Mesenteric fat pad (tissue), 1 donor: ENCODE measurements at regions not wholly inside any gene's neighbourhood (a gene's known extent, or its start where the extent isn't known, plus 50 kb on each side); places are given as distances from the start of the nearest gene placed in this dataset.

Experiments
- DNase-seq: peaks from one replicate; pipeline ENCODE4 v3.0.0-alpha.2; 2020; ENCODE audit warnings: low spot score
- donor health status: DM: yes; HTN: yes; CAD: no.

GRCh38 chr20:22791396-22791795, 207.0 kb upstream of the FOXA2 start:
- no peak for DNase-seq

- no peak for DNase-seq
Observed at GRCh38 chr20:22791877-22792525, 207.6 kb upstream of the FOXA2 start.

GRCh38 chr20:22794200-22794599, 209.8 kb upstream of the FOXA2 start:
- no peak for DNase-seq

GRCh38 chr20:22795433-22795832, 211.1 kb upstream of the FOXA2 start:
- no peak for DNase-seq

- DNase-seq = no peak
Observed at GRCh38 chr20:22795871-22796270, 211.5 kb upstream of the FOXA2 start.

- DNase-seq = no peak
Observed at GRCh38 chr20:22796469-22797077, 212.2 kb upstream of the FOXA2 start.

GRCh38 chr20:22797103-22797502, 212.7 kb upstream of the FOXA2 start:
- no peak for DNase-seq

- DNase-seq = no peak
Observed at GRCh38 chr20:22799687-22800086, 215.3 kb upstream of the FOXA2 start.

GRCh38 chr20:22800129-22800528, 215.8 kb upstream of the FOXA2 start:
- no peak for DNase-seq

GRCh38 chr20:22801528-22801927, 217.2 kb upstream of the FOXA2 start:
- no peak for DNase-seq

- DNase-seq = no peak
Observed at GRCh38 chr20:22802296-22802695, 217.9 kb upstream of the FOXA2 start.

GRCh38 chr20:22805219-22805618, 220.8 kb upstream of the FOXA2 start:
- DNase-seq = no peak

GRCh38 chr20:22805996-22806395, 221.6 kb upstream of the FOXA2 start:
- no peak for DNase-seq

GRCh38 chr20:22807045-22807444, 222.7 kb upstream of the FOXA2 start:
- DNase-seq = no peak

GRCh38 chr20:22807646-22808244, 223.4 kb upstream of the FOXA2 start:
- DNase-seq = no peak

GRCh38 chr20:22808628-22809027, 224.3 kb upstream of the FOXA2 start:
- no peak for DNase-seq

GRCh38 chr20:22810030-22810429, 225.1 kb upstream of the SSTR4 start:
- DNase-seq = no peak

- DNase-seq = no peak
Observed at GRCh38 chr20:22810626-22811569, 224.2 kb upstream of the SSTR4 start.

- DNase-seq = no peak
Observed at GRCh38 chr20:22814471-22815205, 220.5 kb upstream of the SSTR4 start.

GRCh38 chr20:22815206-22815551, 219.9 kb upstream of the SSTR4 start:
- DNase-seq = no peak
